ENCODE measurements at regions not wholly inside any gene's neighbourhood (a gene's known extent, or its start where the extent isn't known, plus 50 kb on each side); places are given as distances from the start of the nearest gene placed in this dataset.

- TF ChIP-seq CTCF (conservative IDR thresholded peaks at IDR 0.05 in 1 of 2, IDR thresholded peaks at IDR 0.05 in 1 of 2; ENCODE audit: extremely low read depth in 1 of 2, insufficient read depth in 1 of 2, low read depth in 1 of 2, low read length in 2 of 2): no peak
- no peak for TF ChIP-seq EZH2 (IDR thresholded peaks at IDR 0.05; ENCODE audit: borderline replicate concordance, low read length)
These were observed 73.9 kb downstream of the OR2B2 start for GRCh38 chr6:27838058-27838944.
